NCI-H526 (cell line): ENCODE measurements at regions not wholly inside any gene's neighbourhood (a gene's known extent, or its start where the extent isn't known, plus 50 kb on each side); places are given as distances from the start of the nearest gene placed in this dataset.

Experiments used
- DNase-seq, 2 experiments: peaks; one replicate each; lab custom pipeline; 2025; lab: John Stamatoyannopoulos, UW

GRCh38 chr5:86879086-86879485 lies 261.3 kb downstream of the COX7C start:
- no peak for DNase-seq

- no peak for DNase-seq
These were observed 262.6 kb downstream of the COX7C start for GRCh38 chr5:86880344-86880743.

DNA sequence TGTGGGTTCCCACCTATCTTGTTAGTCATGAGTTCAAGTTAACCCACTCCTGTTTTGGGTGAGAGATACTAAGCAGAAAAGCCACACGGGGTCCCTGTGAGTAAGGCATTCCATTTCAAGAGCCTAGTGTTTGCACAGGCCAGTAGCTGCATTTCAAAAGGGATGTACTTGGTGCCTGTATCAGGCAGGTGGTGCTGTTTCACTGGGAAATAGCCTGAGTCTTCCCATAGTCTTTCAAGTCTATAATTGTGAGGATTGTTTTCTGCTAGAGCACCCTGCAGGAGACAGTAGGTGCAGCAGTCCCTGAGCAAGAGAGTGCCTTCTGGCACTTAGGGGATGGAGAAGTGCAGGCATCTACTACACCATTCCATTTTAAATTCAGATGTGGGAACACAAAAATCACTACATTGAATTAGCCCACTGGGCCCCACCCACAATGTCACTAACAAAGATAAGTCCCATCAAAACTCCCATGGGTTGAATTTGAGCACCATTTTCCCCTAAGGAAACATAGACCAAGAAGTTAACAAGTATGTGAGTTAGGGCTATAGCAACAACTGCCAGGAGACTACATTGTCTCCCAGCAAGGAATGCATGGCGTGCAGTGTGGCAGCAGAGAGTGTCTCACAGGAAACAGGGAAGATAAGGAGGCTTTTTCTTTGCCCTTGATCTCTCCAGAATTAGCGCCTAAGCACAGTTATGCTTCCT lies 263.2 kb downstream of the COX7C start:
- DNase-seq: peak; percentile 35 to 78

DNA sequence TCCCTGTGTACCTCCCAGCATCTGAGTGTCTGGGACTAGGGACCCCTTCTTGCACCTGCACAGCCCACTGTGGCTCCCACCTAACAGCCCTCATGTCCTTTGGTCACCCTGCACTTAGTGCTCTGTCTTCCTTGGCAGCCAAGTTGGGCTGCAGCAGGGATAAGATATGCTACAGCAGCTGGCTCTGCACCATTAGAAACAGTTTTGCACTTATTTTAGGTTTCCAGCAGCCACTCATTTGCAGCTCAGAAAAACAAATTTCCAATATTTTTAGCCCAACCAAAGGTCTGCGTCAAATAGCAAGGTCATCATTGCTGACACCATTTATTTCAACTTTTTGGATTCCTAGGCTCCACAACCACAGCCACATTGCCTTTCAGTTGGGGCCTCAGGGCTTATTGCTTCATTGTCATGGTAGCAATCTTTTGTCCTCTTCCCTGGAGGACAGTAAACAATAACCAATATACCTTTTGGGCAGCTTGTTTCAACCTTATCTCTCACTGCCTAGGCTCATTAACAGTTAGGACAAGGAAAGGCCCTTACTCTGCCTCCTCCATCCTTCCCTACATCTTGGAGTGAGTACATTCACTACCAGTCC lies 263.9 kb downstream of the COX7C start:
- DNase-seq: no peak

DNA sequence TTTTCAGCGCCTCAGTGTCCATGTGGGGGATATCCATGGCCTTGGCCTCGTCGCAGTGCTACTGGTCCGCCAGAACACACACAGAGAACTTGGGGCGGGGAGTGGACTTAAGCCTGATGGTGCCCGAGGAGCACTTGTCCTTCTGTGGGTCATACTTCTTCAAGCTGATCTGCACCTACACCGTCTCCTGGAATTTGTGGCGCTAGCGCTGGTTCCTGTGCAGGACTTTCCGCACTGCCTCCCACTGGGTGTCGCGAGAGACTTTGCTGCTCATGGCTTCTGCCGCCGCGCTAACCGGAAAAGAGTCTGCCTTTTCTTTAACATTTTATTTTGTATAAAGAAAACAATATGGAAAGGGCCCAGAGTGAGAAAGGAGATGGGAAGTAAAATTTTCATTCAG lies 266.9 kb downstream of the COX7C start:
- DNase-seq: no peak

DNA sequence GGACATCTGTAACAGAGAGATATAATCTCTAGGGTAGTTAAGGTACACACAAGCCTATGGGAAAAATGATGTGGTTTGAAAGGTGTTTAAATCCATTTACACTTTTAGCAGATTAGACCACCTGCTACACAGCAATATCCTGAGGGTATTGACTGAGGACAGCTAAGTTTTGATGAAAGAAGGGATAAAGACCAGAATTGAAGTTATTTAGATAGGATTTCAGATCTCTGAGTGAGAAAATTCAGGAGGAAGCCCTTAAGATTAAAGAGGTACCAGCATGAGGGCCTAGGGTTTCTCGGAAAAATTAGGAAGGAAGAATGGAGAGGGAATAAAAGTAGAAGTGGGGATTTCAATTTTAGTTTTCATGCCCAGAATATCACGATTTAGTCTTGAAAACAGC lies 267.3 kb downstream of the COX7C start:
- no peak for DNase-seq

DNA sequence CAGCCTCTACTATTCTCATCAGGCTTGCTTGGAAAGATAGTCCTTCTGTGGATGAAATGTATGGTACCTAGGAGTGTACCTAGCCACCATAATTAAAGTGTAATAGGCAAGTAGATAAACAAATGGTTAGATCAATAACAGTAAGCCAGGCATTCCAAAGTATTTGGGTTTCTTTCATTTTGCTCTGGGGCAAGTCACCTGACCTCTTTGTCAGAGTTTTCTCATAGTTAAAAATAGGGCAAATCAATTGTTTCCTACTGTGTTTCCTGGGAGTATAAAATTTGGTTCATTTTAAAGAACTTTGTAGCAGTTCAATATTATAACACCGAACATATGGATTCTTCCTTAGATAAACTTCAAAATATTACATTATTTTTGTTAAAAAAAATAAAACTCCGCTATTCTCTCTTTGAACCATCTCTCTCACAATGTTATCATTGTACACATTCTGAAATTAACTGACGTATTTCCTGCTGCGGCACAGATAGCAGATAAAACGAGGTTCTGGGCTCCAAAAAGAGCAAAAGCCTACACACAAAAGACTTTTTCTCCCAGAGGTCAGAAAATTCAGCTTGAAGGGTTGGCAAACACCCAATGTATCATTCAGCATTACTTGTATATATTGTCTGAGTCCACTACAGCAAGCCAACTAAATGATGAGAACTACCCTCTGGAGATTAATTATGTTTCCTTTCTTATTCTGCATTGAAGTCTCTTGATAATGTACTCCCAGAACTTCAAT lies 267.9 kb downstream of the COX7C start:
- no peak for DNase-seq

DNA sequence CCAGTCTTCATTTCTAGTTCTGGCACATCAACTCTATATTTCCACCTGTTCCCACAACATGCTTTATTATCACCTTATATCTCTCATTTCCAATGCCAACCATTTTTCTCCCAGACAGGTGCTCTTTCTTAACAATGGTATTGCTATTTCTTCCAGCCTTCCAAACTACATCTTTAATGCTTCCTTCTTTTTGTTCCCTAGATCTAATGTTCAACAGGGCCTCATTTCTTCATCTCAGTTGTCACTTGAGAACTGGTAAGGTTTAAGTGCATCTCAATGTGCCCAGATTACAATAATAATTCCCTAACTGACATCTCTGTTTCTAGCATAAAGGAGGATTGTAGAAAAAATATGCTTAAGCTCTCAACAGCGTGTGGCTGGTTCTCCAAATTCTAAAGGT lies 272.6 kb downstream of the COX7C start:
- DNase-seq: no peak

DNA sequence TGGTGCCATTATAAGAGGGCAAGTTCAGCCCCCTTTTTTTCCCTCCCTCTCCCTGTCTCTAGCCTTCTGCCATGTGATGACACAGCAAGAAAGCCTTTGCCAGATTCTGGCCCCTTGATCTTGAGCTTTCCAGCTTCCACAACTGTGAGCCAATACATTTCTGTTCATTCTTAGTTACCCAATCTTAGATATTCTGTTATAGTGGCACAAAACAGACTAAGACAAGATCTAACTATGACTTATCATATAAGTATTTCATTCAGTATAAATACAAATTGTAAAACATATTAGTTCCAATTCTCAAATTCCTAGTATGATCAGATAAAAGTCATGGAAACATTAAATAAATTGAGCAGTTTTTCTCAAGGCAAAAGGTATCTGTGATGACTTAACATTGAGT lies 276.3 kb downstream of the COX7C start:
- DNase-seq: no peak

GRCh38 chr5:86896916-86897315 lies 279.2 kb downstream of the COX7C start:
- DNase-seq: no peak

GRCh38 chr5:86909418-86910295 lies 291.9 kb downstream of the COX7C start:
- DNase-seq: no peak

GRCh38 chr5:86917117-86917579 lies 299.4 kb downstream of the COX7C start:
- no peak for DNase-seq

DNA sequence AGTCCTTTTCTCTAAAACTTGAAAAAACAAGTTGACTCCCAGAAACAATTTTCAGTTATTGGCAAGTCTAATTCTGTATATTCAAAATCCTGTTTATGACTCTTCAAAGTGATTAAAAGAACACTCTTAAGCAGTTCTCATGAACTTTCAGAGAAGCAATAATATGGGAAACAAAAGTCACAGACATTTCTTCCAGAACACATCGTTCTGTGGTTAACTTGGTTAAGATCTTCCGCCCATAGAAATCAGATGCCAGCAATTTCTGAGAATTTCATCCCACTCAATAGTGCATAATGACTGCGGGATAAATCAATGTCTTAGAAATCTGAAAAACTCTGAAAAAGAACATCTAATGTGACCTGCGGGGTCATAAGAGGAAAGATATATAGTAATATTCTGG lies 300.5 kb downstream of the COX7C start:
- DNase-seq: no peak

GRCh38 chr5:86926033-86926432 lies 308.3 kb downstream of the COX7C start:
- no peak for DNase-seq

- no peak for DNase-seq
These were observed 311.5 kb downstream of the COX7C start for GRCh38 chr5:86929123-86929766.

DNA sequence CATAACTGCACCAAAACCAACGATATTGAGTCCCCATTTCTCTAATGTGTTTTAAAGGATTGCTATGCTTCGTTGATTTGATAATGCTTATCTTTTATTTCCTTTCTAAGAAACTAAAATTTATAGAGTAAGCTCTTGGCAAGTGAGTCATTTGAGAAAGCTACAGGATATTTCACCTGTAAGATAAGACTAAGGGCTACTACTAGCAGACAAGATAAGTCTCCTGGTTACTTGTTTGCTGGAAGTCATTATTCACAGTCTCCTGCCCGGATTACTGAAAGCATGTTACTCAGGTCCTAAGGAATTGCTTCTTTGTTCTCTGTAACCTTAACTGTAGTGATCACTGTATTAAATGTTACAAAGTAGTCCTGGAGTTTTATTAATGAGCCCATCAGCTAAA lies 315.9 kb upstream of the RASA1 start:
- no peak for DNase-seq

GRCh38 chr5:86964889-86965288 lies 302.8 kb upstream of the RASA1 start:
- DNase-seq: no peak

DNA sequence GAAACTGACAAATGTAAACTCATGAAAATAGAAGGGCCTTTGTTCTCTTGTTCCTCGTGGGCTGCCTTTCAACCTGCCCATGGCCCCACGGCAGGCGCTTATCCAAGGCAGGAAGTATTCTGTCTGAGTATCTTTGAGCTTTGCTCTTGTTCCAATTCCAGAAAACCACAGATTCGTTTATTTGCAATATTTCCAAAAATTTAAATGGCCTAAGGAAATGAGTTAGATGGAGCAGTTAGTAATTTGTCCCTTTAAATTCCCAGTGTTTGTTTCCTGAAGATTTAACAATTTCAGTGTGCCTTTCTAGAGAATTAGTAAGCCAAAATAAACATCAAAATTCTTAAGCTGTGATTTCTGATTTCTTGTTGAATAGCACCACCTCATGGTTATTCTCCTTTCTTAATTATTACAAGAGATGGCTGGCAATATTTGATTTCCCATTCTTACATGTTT lies 299.4 kb upstream of the RASA1 start:
- DNase-seq: peak; percentile 18 to 37

DNA sequence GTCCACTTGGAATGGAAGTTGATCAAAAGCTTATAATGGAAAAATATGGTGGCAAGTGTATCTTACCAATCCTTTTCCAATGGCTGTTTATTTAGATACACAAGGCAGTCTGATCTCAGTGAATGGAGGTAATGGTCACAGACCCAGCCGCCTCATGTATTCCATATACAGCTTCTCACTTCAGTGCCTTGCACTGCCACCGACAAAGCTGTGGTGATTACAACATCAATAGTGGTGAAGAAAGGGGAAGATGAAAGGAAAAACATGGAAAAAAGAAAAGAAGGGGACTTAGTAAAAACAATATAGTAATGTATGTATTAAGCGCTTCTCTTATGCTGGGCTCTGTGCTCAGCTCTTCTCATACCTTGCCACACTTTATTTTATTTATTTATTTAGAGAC lies 297.3 kb upstream of the RASA1 start:
- DNase-seq: no peak

DNA sequence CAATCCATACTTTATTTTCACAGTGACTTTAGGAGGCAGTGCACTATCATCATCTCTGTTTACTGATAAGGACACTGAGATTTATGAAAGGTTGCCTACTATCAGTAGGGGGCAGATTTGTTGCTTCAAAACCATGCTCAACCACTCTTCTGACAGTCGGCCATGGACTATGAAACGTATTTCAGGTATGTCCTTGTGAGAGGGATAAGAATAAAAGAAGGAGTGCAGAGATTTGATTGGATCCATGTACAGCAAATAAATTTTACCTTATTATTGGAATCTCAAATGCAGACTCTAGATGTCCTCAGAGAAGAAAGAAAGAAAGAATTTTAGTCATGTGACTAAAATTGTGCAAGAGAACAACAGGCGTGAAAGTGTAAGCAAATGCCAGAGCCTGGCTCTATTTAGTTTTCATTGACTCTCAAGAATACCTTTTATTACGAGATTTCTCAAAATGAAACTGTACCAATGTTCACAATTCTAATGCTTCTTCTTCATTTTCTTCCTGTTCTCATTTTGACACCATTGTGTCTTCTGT lies 296.6 kb upstream of the RASA1 start:
- DNase-seq: peak in 1 of 2 experiments; percentile 17

DNA sequence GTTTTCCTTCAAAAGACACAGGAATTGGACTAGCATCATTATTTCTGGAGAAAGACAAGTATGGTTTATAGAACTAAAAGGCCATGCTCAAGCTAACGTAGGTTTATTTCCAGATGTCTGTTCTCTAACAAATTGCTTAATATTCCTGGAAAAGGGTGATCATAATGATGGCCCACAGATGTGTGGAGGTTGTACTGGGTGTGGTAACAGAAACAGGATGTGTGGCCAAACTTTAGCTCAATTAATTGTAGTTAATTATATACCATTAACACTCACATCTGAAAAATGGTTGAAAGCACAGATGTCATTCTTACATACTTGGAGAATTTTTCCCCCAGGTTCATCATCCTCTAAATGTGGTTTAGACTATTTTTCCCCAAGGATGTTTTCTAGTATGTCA lies 292.7 kb upstream of the RASA1 start:
- no peak for DNase-seq
